ENCODE measurements at regions not wholly inside any gene's neighbourhood (a gene's known extent, or its start where the extent isn't known, plus 50 kb on each side); places are given as distances from the start of the nearest gene placed in this dataset.

- no peak for TF ChIP-seq CTCF (IDR thresholded peaks at IDR 0.05)
- no peaks in the 10 kb centered on the region for H3K9me3 Mint-ChIP-seq
- peaks cover 1% of the 10 kb centered on the region for H3K27me3 Mint-ChIP-seq (ENCODE audit: insufficient read depth)
- peak overlapping the region; percentile 84 for H3K27ac Mint-ChIP-seq
- H3K4me3 Mint-ChIP-seq = peak overlapping the region; percentile 73
- DNase-seq = no peak
- H3K4me1 Mint-ChIP-seq (ENCODE audit: low read depth) = peaks cover 31% of the 10 kb centered on the region
- H3K36me3 Mint-ChIP-seq (ENCODE audit: low read depth) = no peaks in the 10 kb centered on the region
Observed at GRCh38 chr12:47378222-47378582, 298.4 kb upstream of the AMIGO2 start.

GRCh38 chr12:47377414-47378221, 297.9 kb upstream of the AMIGO2 start:
- Mint-ChIP-seq H3K4me3 (peak overlapping the region; percentile 73), H3K27me3 (ENCODE audit: insufficient read depth) (peaks cover 1% of the 10 kb centered on the region), H3K9me3 (no peaks in the 10 kb centered on the region), H3K27ac (peak overlapping the region; percentile 84), H3K36me3 (ENCODE audit: low read depth) (no peaks in the 10 kb centered on the region), H3K4me1 (ENCODE audit: low read depth) (peaks cover 31% of the 10 kb centered on the region)
- TF ChIP-seq CTCF (IDR thresholded peaks at IDR 0.05) = peak; percentile 43
- DNase-seq = peak; percentile 97

GRCh38 chr12:47376927-47377326, 297.2 kb upstream of the AMIGO2 start:
- H3K27ac Mint-ChIP-seq = peak overlapping the region; percentile 84
- H3K4me1 Mint-ChIP-seq (ENCODE audit: low read depth) = peaks cover 31% of the 10 kb centered on the region
- H3K27me3 Mint-ChIP-seq (ENCODE audit: insufficient read depth) = peaks cover 1% of the 10 kb centered on the region
- TF ChIP-seq CTCF (IDR thresholded peaks at IDR 0.05) = no peak
- H3K36me3 Mint-ChIP-seq (ENCODE audit: low read depth) = no peaks in the 10 kb centered on the region
- peak overlapping the region; percentile 73 for H3K4me3 Mint-ChIP-seq
- H3K9me3 Mint-ChIP-seq = no peaks in the 10 kb centered on the region
- DNase-seq = no peak

- TF ChIP-seq CTCF (IDR thresholded peaks at IDR 0.05) = no peak
- DNase-seq = no peak
- Mint-ChIP-seq H3K9me3 (no peaks in the 10 kb centered on the region), H3K36me3 (ENCODE audit: low read depth) (no peaks in the 10 kb centered on the region), H3K4me1 (ENCODE audit: low read depth) (peaks cover 19% of the 10 kb centered on the region), H3K4me3 (no peak overlapping the region), H3K27me3 (ENCODE audit: insufficient read depth) (no peaks in the 10 kb centered on the region; the same call in none of the 2 replicates), H3K27ac (no peak overlapping the region)
Observed at GRCh38 chr12:47373554-47374150, 293.9 kb upstream of the AMIGO2 start.

GRCh38 chr12:47370421-47370820, 290.7 kb upstream of the AMIGO2 start:
- Mint-ChIP-seq H3K4me1 (ENCODE audit: low read depth) (no peaks in the 10 kb centered on the region; the same call in 1 of the 2 replicates), H3K36me3 (ENCODE audit: low read depth) (no peaks in the 10 kb centered on the region), H3K27me3 (ENCODE audit: insufficient read depth) (no peaks in the 10 kb centered on the region; the same call in none of the 2 replicates), H3K27ac (no peak overlapping the region), H3K9me3 (no peaks in the 10 kb centered on the region), H3K4me3 (no peak overlapping the region)
- no peak for DNase-seq
- TF ChIP-seq CTCF (IDR thresholded peaks at IDR 0.05) = no peak
